ENCODE measurements at regions not wholly inside any gene's neighbourhood (a gene's known extent, or its start where the extent isn't known, plus 50 kb on each side); places are given as distances from the start of the nearest gene placed in this dataset.
"Not testable (repeated sequence)": the region's sequence is repeated elsewhere in the genome, so short reads cannot be mapped to it uniquely, and the experiment has no call there.

GRCh38 chr15:94858011-94858410 lies 626.6 kb downstream of the MCTP2 start:
- no peaks in the 10 kb centered on the region for H3K36me3 ChIP-seq (ENCODE audit: insufficient read depth, low read length)
- no peak overlapping the region for H3K4me3 ChIP-seq (ENCODE audit: low read depth in 1 of 2, low read length in 2 of 2)
- H3K27ac ChIP-seq (ENCODE audit: low read length), result no peak overlapping the region
- H3K9ac ChIP-seq (ENCODE audit: low read depth, low read length), result no peak overlapping the region
- ATAC-seq (ENCODE audit: insufficient read depth, low read depth) (no peak), DNase-seq (no peak)
- H3K9me3 ChIP-seq (ENCODE audit: insufficient read depth, low read length, severe bottlenecking), result no peaks in the 10 kb centered on the region
- H3K79me2 ChIP-seq (ENCODE audit: insufficient read depth, low read length), result no peaks in the 10 kb centered on the region
- no peak overlapping the region for H3K4me2 ChIP-seq (ENCODE audit: insufficient read depth, low read length)
- H2AFZ ChIP-seq (ENCODE audit: low read depth, low read length), result no peak overlapping the region
- H3K4me1 ChIP-seq (ENCODE audit: insufficient read depth, low read length), result no peaks in the 10 kb centered on the region
- H3K27me3 ChIP-seq (ENCODE audit: insufficient read depth, low read length, poor library complexity), result no peaks in the 10 kb centered on the region
- no peaks in the 10 kb centered on the region for H4K20me1 ChIP-seq (ENCODE audit: insufficient read depth, low read length)
- TF ChIP-seq EZH2 (IDR thresholded peaks at IDR 0.05; ENCODE audit: borderline replicate concordance, low read depth, low read length, severe bottlenecking), result no peak
- no peak for TF ChIP-seq CTCF (IDR thresholded peaks at IDR 0.05; ENCODE audit: borderline replicate concordance, extremely low read depth, low read length, poor library complexity, severe bottlenecking)

- no peak for TF ChIP-seq EZH2 (IDR thresholded peaks at IDR 0.05; ENCODE audit: borderline replicate concordance, low read depth, low read length, severe bottlenecking)
- TF ChIP-seq CTCF (IDR thresholded peaks at IDR 0.05; ENCODE audit: borderline replicate concordance, extremely low read depth, low read length, poor library complexity, severe bottlenecking), result no peak
- Histone ChIP-seq H3K4me2 (ENCODE audit: insufficient read depth, low read length) (no peak overlapping the region), H3K9ac (ENCODE audit: low read depth, low read length) (no peak overlapping the region), H3K27ac (ENCODE audit: low read length) (no peak overlapping the region), H3K4me1 (ENCODE audit: insufficient read depth, low read length) (no peaks in the 10 kb centered on the region), H4K20me1 (ENCODE audit: insufficient read depth, low read length) (no peaks in the 10 kb centered on the region), H3K4me3 (ENCODE audit: low read depth in 1 of 2, low read length in 2 of 2) (no peak overlapping the region), H2AFZ (ENCODE audit: low read depth, low read length) (no peak overlapping the region), H3K27me3 (ENCODE audit: insufficient read depth, low read length, poor library complexity) (no peaks in the 10 kb centered on the region), H3K9me3 (ENCODE audit: insufficient read depth, low read length, severe bottlenecking) (no peaks in the 10 kb centered on the region), H3K36me3 (ENCODE audit: insufficient read depth, low read length) (no peaks in the 10 kb centered on the region), H3K79me2 (ENCODE audit: insufficient read depth, low read length) (no peaks in the 10 kb centered on the region)
- ATAC-seq (ENCODE audit: insufficient read depth, low read depth), result no peak
- DNase-seq, result no peak
Observed at GRCh38 chr15:94858449-94858848, 627.1 kb downstream of the MCTP2 start.

GRCh38 chr15:94858920-94859319 lies 627.6 kb downstream of the MCTP2 start:
- H3K9ac ChIP-seq (ENCODE audit: low read depth, low read length), result no peak overlapping the region
- H3K79me2 ChIP-seq (ENCODE audit: insufficient read depth, low read length), result no peaks in the 10 kb centered on the region
- H3K4me2 ChIP-seq (ENCODE audit: insufficient read depth, low read length), result no peak overlapping the region
- ATAC-seq (ENCODE audit: insufficient read depth, low read depth) (no peak), DNase-seq (no peak)
- H3K36me3 ChIP-seq (ENCODE audit: insufficient read depth, low read length), result no peaks in the 10 kb centered on the region
- no peaks in the 10 kb centered on the region for H3K27me3 ChIP-seq (ENCODE audit: insufficient read depth, low read length, poor library complexity)
- H4K20me1 ChIP-seq (ENCODE audit: insufficient read depth, low read length), result no peaks in the 10 kb centered on the region
- no peak for TF ChIP-seq EZH2 (IDR thresholded peaks at IDR 0.05; ENCODE audit: borderline replicate concordance, low read depth, low read length, severe bottlenecking)
- no peak for TF ChIP-seq CTCF (IDR thresholded peaks at IDR 0.05; ENCODE audit: borderline replicate concordance, extremely low read depth, low read length, poor library complexity, severe bottlenecking)
- no peak overlapping the region for H2AFZ ChIP-seq (ENCODE audit: low read depth, low read length)
- no peaks in the 10 kb centered on the region for H3K4me1 ChIP-seq (ENCODE audit: insufficient read depth, low read length)
- H3K27ac ChIP-seq (ENCODE audit: low read length), result no peak overlapping the region
- no peaks in the 10 kb centered on the region for H3K9me3 ChIP-seq (ENCODE audit: insufficient read depth, low read length, severe bottlenecking)
- H3K4me3 ChIP-seq (ENCODE audit: low read depth in 1 of 2, low read length in 2 of 2), result no peak overlapping the region

GRCh38 chr15:94864600-94864999 lies 633.2 kb downstream of the MCTP2 start:
- H3K9ac ChIP-seq (ENCODE audit: low read depth, low read length), result no peak overlapping the region
- H4K20me1 ChIP-seq (ENCODE audit: insufficient read depth, low read length), result no peaks in the 10 kb centered on the region
- no peak overlapping the region for H3K4me2 ChIP-seq (ENCODE audit: insufficient read depth, low read length)
- H3K9me3 ChIP-seq (ENCODE audit: insufficient read depth, low read length, severe bottlenecking), result no peaks in the 10 kb centered on the region
- H2AFZ ChIP-seq (ENCODE audit: low read depth, low read length), result no peak overlapping the region
- ATAC-seq (ENCODE audit: insufficient read depth, low read depth), result no peak
- no peaks in the 10 kb centered on the region for H3K27me3 ChIP-seq (ENCODE audit: insufficient read depth, low read length, poor library complexity)
- H3K36me3 ChIP-seq (ENCODE audit: insufficient read depth, low read length), result no peaks in the 10 kb centered on the region
- no peaks in the 10 kb centered on the region for H3K79me2 ChIP-seq (ENCODE audit: insufficient read depth, low read length)
- H3K4me1 ChIP-seq (ENCODE audit: insufficient read depth, low read length), result no peaks in the 10 kb centered on the region
- no peak overlapping the region for H3K4me3 ChIP-seq (ENCODE audit: low read depth in 1 of 2, low read length in 2 of 2)
- no peak overlapping the region for H3K27ac ChIP-seq (ENCODE audit: low read length)
- TF ChIP-seq EZH2 (IDR thresholded peaks at IDR 0.05; ENCODE audit: borderline replicate concordance, low read depth, low read length, severe bottlenecking) (no peak), CTCF (IDR thresholded peaks at IDR 0.05; ENCODE audit: borderline replicate concordance, extremely low read depth, low read length, poor library complexity, severe bottlenecking) (no peak)
- no peak for DNase-seq

GRCh38 chr15:94868265-94868664 lies 636.9 kb downstream of the MCTP2 start:
- not testable (repeated sequence) for H3K79me2 ChIP-seq (ENCODE audit: insufficient read depth, low read length); H2AFZ ChIP-seq (ENCODE audit: low read depth, low read length); H3K9me3 ChIP-seq (ENCODE audit: insufficient read depth, low read length, severe bottlenecking); H3K4me1 ChIP-seq (ENCODE audit: insufficient read depth, low read length); H4K20me1 ChIP-seq (ENCODE audit: insufficient read depth, low read length); H3K36me3 ChIP-seq (ENCODE audit: insufficient read depth, low read length); H3K4me3 ChIP-seq (ENCODE audit: low read depth in 1 of 2, low read length in 2 of 2); H3K4me2 ChIP-seq (ENCODE audit: insufficient read depth, low read length); DNase-seq; H3K27ac ChIP-seq (ENCODE audit: low read length); H3K9ac ChIP-seq (ENCODE audit: low read depth, low read length); ATAC-seq (ENCODE audit: insufficient read depth, low read depth); H3K27me3 ChIP-seq (ENCODE audit: insufficient read depth, low read length, poor library complexity)
